Right atrium auricular region (tissue), 2 donors: ENCODE measurements at regions not wholly inside any gene's neighbourhood (a gene's known extent, or its start where the extent isn't known, plus 50 kb on each side); places are given as distances from the start of the nearest gene placed in this dataset.

Experiments used
- DNase-seq: peaks from one replicate; pipeline ENCODE4 v3.0.0-alpha.2; 2019; ENCODE audit warnings: low spot score
- H3K27ac ChIP-seq, 2 donors: fragments of 200-600 bp; sonication (generic); 1 replicate in 1 of 2; 2 replicates in 1 of 2; pipeline ENCODE4 v1.5.1; 2016 to 2019
- H3K27me3 ChIP-seq, 2 donors: fragments of 200-600 bp; sonication (generic); one replicate each; pipeline versions ENCODE4 v1.5.1 to v1.6.0; 2017 to 2019
- H3K36me3 ChIP-seq: fragments of 200-600 bp; sonication (generic); one replicate; pipeline ENCODE4 v1.5.1; 2016
- H3K4me1 ChIP-seq, 2 donors: fragments of 200-600 bp; sonication (generic); one replicate each; pipeline versions ENCODE4 v1.5.1 to v1.6.0; 2017 to 2019
- H3K4me3 ChIP-seq, 2 donors: fragments of 200-600 bp; sonication (generic); 1 replicate in 1 of 2; 2 replicates in 1 of 2; pipeline ENCODE4 v1.5.1; 2017 to 2019; ENCODE audit warnings: mild to moderate bottlenecking in 1 of 2, moderate library complexity in 1 of 2
- H3K9me3 ChIP-seq, 2 donors: fragments of 200-600 bp; sonication (generic); one replicate each; pipeline ENCODE4 v1.5.1; 2019
- CTCF ChIP-seq, 2 donors: fragments of 200-600 bp; sonication (generic); IDR thresholded peaks; one replicate each; pipeline ENCODE4 v1.5.1; 2019; ENCODE audit warnings: antibody characterized with exemption in 2 of 2

- no peaks in the 10 kb centered on the region for H3K27me3 ChIP-seq
- H3K27ac ChIP-seq: no peak overlapping the region
- H3K36me3 ChIP-seq: no peaks in the 10 kb centered on the region
- no peak for TF ChIP-seq CTCF (IDR thresholded peaks at IDR 0.05)
- H3K4me3 ChIP-seq: no peak overlapping the region
- H3K4me1 ChIP-seq: no peaks in the 10 kb centered on the region
- DNase-seq: no peak
- H3K9me3 ChIP-seq: no peaks in the 10 kb centered on the region
Observed at GRCh38 chr5:3929799-3930198, 334.2 kb downstream of the IRX1 start.

- Histone ChIP-seq H3K4me1 (no peaks in the 10 kb centered on the region), H3K27me3 (no peaks in the 10 kb centered on the region), H3K4me3 (no peak overlapping the region), H3K9me3 (peaks cover 0 to 7% of the 10 kb centered on the region in 2 donors), H3K36me3 (no peaks in the 10 kb centered on the region), H3K27ac (no peak overlapping the region)
- TF ChIP-seq CTCF (IDR thresholded peaks at IDR 0.05): no peak
- no peak for DNase-seq
Observed at GRCh38 chr5:3931976-3932375, 336.3 kb downstream of the IRX1 start.

DNA sequence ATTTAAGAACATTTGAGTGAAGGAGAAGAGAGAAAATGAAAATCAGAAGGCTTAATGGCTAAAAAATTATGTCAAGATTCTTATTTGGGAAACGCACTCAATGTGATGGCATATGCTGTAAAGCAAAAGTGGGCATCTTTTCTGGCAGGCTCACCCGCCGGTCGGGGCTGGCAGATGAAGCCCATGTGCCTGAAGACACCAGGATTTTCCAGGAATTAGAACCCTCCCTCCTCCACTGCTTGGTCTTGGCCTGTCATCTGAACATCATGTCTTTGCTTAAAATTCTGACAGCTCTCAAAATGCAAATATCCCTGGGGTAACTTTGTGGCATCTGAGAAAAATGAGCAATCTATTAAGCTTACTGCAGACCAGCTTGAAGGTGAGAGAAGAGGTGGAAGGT lies 337.9 kb downstream of the IRX1 start:
- no peak for DNase-seq
- Histone ChIP-seq H3K27me3 (no peaks in the 10 kb centered on the region), H3K27ac (no peak overlapping the region), H3K36me3 (no peaks in the 10 kb centered on the region), H3K4me3 (no peak overlapping the region), H3K4me1 (no peaks in the 10 kb centered on the region), H3K9me3 (peaks cover 0 to 19% of the 10 kb centered on the region in 2 donors)
- no peak for TF ChIP-seq CTCF (IDR thresholded peaks at IDR 0.05)

DNA sequence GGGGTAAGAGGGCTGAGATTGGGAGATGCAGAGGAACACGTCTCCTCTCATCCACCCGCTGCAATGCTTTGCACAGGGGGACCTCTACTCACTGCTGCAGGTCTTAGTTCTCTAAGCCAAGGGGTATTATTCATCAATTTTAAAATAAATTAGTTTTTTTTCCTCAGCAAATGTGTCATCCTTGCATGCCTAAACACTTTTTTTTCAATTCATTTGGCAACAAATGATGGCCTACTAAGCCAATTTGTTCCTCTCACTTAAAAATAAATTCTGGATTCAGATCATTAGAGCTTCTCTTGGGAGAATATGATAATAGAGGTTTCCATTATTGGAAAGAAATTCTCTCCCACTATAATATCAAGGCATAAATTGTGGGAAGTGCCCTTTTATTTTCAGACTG lies 338.3 kb downstream of the IRX1 start:
- Histone ChIP-seq H3K27ac (no peak overlapping the region), H3K27me3 (no peaks in the 10 kb centered on the region), H3K4me3 (no peak overlapping the region), H3K36me3 (no peaks in the 10 kb centered on the region), H3K4me1 (no peaks in the 10 kb centered on the region), H3K9me3 (peaks cover 0 to 24% of the 10 kb centered on the region in 2 donors)
- DNase-seq: no peak
- no peak for TF ChIP-seq CTCF (IDR thresholded peaks at IDR 0.05)

- peaks cover 0 to 5% of the 10 kb centered on the region in 2 donors for H3K9me3 ChIP-seq
- no peak overlapping the region for H3K4me3 ChIP-seq
- H3K27me3 ChIP-seq: no peaks in the 10 kb centered on the region
- no peak for DNase-seq
- no peaks in the 10 kb centered on the region for H3K4me1 ChIP-seq
- no peaks in the 10 kb centered on the region for H3K36me3 ChIP-seq
- no peak for TF ChIP-seq CTCF (IDR thresholded peaks at IDR 0.05)
- H3K27ac ChIP-seq: no peak overlapping the region
Observed at GRCh38 chr5:3943859-3944258, 348.2 kb downstream of the IRX1 start.

DNA sequence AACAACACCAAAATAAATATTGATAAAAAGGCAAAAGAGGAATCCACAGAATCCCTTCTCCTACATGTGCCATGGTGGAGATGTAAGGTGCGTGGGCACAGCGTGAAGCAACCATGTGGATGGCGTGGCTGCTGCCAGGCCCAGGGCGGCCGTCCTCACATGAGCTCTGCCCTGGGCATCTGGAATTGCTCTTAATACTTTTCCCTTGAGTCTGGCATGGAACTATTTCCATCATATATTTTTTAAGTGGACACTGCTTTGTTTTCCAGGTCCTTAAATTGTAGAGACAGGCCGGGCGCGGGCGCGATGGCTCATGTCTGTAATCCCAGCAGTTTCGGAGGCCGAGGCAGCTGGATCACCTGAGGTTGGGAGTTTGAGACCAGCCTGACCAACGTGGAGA lies 349.3 kb downstream of the IRX1 start:
- no peaks in the 10 kb centered on the region for H3K4me1 ChIP-seq
- no peaks in the 10 kb centered on the region for H3K36me3 ChIP-seq
- H3K4me3 ChIP-seq: no peak overlapping the region
- TF ChIP-seq CTCF (IDR thresholded peaks at IDR 0.05): no peak
- H3K9me3 ChIP-seq: no peaks in the 10 kb centered on the region
- DNase-seq: no peak
- no peak overlapping the region for H3K27ac ChIP-seq
- H3K27me3 ChIP-seq: no peaks in the 10 kb centered on the region
